HEK293T (cell line): ENCODE measurements at regions not wholly inside any gene's neighbourhood (a gene's known extent, or its start where the extent isn't known, plus 50 kb on each side); places are given as distances from the start of the nearest gene placed in this dataset.

Source experiments
- CTCF ChIA-PET: fragments of 350-600 bp; formaldehyde crosslinking; extraction: SDS; loops from one replicate; lab custom pipeline; 2021; ENCODE audit warnings: antibody characterized with exemption, inconsistent platforms; lab: Yijun Ruan, JAX
- POLR2A ChIA-PET: fragments of 350-600 bp; formaldehyde crosslinking; extraction: SDS; loops from one replicate; lab custom pipeline; 2020; ENCODE audit warnings: antibody characterized with exemption, inconsistent platforms; lab: Yijun Ruan, JAX
- DNase-seq: peaks from one replicate; pipeline ENCODE4 v3.0.0; 2012; ENCODE audit warnings: mixed read lengths; ENCODE audit errors: extremely low spot score
- ARNT ChIP-seq: fragments of 450-650 bp; IDR thresholded peaks from 2 replicates; pipeline ENCODE4 v1.6.1; 2017; ENCODE audit warnings: mild to moderate bottlenecking
- BHLHE40 ChIP-seq: fragments of 450-650 bp; IDR thresholded peaks from 2 replicates; pipeline ENCODE4 v1.6.1; 2016; ENCODE audit warnings: mild to moderate bottlenecking, moderate library complexity, borderline replicate concordance
- CTBP1 ChIP-seq: fragments of 450-650 bp; IDR thresholded peaks from 2 replicates; pipeline ENCODE4 v1.6.1; 2016; ENCODE audit warnings: borderline replicate concordance
- ELF4 ChIP-seq: fragments of 450-650 bp; IDR thresholded peaks from 2 replicates; pipeline ENCODE4 v1.6.1; 2017; ENCODE audit warnings: antibody characterized with exemption
- FOXA1 ChIP-seq: fragments of 450-650 bp; IDR thresholded peaks from 2 replicates; pipeline ENCODE4 v1.6.1; 2016; ENCODE audit warnings: mild to moderate bottlenecking
- FOXK2 ChIP-seq: fragments of 450-650 bp; IDR thresholded peaks from 2 replicates; pipeline ENCODE4 v1.6.1; 2016; ENCODE audit warnings: mild to moderate bottlenecking
- FOXM1 ChIP-seq: fragments of 450-650 bp; IDR thresholded peaks from 2 replicates; pipeline ENCODE4 v1.6.1; 2017; ENCODE audit warnings: mild to moderate bottlenecking, borderline replicate concordance
- HDGF ChIP-seq: fragments of 450-650 bp; IDR thresholded peaks from 2 replicates; pipeline ENCODE4 v1.6.1; 2017; ENCODE audit warnings: antibody characterized with exemption, borderline replicate concordance
- L3MBTL2 ChIP-seq: fragments of 450-650 bp; conservative IDR thresholded peaks from 2 replicates; pipeline ENCODE4 v1.6.1; 2016; ENCODE audit warnings: mild to moderate bottlenecking
- LEF1 ChIP-seq: fragments of 450-650 bp; IDR thresholded peaks from 2 replicates; pipeline ENCODE4 v1.6.1; 2017; ENCODE audit warnings: mild to moderate bottlenecking, borderline replicate concordance
- NFRKB ChIP-seq: fragments of 450-650 bp; IDR thresholded peaks from 2 replicates; pipeline ENCODE4 v1.6.1; 2016; ENCODE audit warnings: mild to moderate bottlenecking, moderate library complexity
- SP1 ChIP-seq: fragments of 450-650 bp; IDR thresholded peaks from 2 replicates; pipeline ENCODE4 v1.6.1; 2017
- SUZ12 ChIP-seq: fragments of 450-650 bp; IDR thresholded peaks from 2 replicates; pipeline ENCODE4 v1.6.1; 2016; ENCODE audit warnings: mild to moderate bottlenecking
- TARDBP ChIP-seq: fragments of 450-650 bp; IDR thresholded peaks from 2 replicates; pipeline ENCODE4 v1.6.1; 2016
- ZNF384 ChIP-seq: fragments of 450-650 bp; IDR thresholded peaks from 2 replicates; pipeline ENCODE4 v1.6.1; 2016
- TF ChIP-seq, protein P1 (sequence below): fragments of 450-650 bp; IDR thresholded peaks from 2 replicates; pipeline ENCODE4 v1.6.1; 2016

DNA sequence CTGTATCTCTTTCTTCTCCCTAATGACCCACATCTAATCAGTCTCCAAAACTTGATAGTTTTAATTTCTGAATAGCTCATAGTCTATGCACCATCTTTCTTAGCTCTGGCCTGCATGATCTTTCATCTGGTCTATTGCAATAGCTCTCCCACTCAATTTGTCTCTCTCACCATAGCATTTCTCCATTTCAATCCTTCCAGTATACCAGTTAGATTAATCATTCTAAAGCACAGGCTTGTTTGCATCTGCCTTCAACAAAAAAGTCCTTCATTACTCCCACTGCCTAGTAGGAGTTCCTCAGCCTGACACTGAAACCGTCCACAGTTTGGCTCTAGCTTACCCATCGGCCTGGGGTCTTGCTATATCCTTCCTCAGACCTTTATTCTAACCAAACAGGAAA, 344.9 kb downstream of the ENC1 start:
- ChIA-PET POLR2A (no interaction called here), CTCF (interaction anchor here (0.6 kb wide), 1 partner anchor 11 kb away, joined by 3 read pairs; no protein-coding TSS in a partner anchor)
- no peak for DNase-seq
- TF ChIP-seq FOXA1 (no peak), ARNT (no peak), HDGF (no peak), SUZ12 (no peak), BHLHE40 (no peak), ZNF384 (no peak), CTBP1 (no peak), ELF4 (no peak), SP1 (no peak), L3MBTL2 (no peak)

DNA sequence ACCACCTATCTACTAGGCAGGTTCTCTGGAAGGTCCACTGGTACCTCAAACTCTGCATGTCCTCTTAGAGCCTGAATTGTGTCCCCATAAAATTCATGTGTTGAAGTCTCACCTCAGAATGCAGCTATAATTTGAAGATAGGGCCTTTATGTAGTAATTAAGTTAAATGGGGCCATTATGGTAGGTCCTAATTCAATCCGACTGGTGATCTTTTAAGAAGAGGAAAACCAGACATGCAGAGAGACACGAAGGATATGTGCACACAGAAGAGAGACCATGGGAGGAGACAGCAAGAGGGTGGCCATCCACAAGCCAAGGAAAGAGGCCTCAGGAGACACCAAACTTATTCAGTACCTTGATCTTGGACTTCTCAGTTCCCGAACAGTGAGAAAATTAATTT, 345.4 kb downstream of the ENC1 start:
- ChIA-PET POLR2A (no interaction called here), CTCF (no interaction called here)
- no peak for DNase-seq
- no peak for TF ChIP-seq ARNT
- TF ChIP-seq, protein P1, sequence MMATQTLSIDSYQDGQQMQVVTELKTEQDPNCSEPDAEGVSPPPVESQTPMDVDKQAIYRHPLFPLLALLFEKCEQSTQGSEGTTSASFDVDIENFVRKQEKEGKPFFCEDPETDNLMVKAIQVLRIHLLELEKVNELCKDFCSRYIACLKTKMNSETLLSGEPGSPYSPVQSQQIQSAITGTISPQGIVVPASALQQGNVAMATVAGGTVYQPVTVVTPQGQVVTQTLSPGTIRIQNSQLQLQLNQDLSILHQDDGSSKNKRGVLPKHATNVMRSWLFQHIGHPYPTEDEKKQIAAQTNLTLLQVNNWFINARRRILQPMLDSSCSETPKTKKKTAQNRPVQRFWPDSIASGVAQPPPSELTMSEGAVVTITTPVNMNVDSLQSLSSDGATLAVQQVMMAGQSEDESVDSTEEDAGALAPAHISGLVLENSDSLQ = no peak
- TF ChIP-seq L3MBTL2 = no peak
- TF ChIP-seq SP1 = no peak
- TF ChIP-seq BHLHE40 = no peak
- no peak for TF ChIP-seq TARDBP
- no peak for TF ChIP-seq FOXM1
- no peak for TF ChIP-seq CTBP1
- no peak for TF ChIP-seq HDGF
- TF ChIP-seq ELF4 = no peak
- TF ChIP-seq FOXK2 = no peak
- TF ChIP-seq NFRKB = no peak
- TF ChIP-seq ZNF384 = no peak
- TF ChIP-seq FOXA1 = no peak
- TF ChIP-seq SUZ12 = no peak
- TF ChIP-seq LEF1 = no peak

DNA sequence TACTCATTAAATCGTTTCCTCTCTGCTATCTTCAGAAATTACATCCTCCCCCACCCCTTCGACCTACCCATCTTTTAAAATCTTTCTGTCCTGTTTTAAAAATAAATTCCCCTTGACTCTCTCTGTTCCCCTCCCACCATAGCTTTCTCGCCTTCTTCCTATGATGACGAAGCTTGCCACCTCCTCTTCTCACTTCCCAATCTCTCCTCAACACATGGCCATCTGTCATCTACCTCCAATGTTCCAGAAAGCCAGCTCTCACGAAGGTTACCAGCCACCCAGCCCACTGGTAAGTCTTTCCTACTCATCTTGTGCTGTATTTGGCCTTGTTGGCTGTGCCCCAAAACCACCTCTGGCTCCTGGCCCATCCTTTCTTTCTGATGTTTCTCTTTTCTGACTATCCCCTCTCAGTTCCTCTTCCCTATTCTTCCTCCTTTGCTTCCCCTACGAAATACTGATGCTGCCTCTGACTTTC, 346.3 kb downstream of the ENC1 start:
- CTCF ChIA-PET = no interaction called here
- TF ChIP-seq LEF1 = no peak
- no peak for TF ChIP-seq ELF4
- TF ChIP-seq HDGF = no peak
- TF ChIP-seq L3MBTL2 = no peak
- no peak for TF ChIP-seq CTBP1
- no peak for TF ChIP-seq TARDBP
- TF ChIP-seq SUZ12 = no peak
- no peak for TF ChIP-seq SP1

DNA sequence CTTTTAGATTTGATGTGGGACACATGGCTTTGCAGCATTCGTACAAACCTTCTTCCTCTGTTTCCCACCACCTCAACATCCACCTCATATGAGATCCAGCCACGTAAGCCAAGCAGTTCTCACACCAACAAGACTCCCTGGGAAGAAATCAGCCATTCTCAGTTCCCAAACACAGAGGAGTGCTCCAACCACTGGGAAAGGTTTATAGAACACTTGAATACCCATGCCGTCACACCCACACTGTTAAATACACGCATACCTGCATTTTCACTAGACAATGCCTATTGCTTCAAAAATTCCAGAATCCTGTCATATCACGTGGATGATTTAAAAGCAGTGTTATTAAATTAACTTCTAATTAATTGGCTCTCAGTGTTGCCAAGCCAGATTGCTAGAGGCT, 347.3 kb downstream of the ENC1 start:
- ChIA-PET CTCF (interaction anchor here (0.7 kb wide), 1 partner anchor 93 kb away, joined by 3 read pairs; no protein-coding TSS in a partner anchor), POLR2A (no interaction called here)
- DNase-seq = no peak
- TF ChIP-seq FOXK2 = no peak
- no peak for TF ChIP-seq ARNT
- TF ChIP-seq L3MBTL2 = no peak
- TF ChIP-seq BHLHE40 = no peak
- TF ChIP-seq SP1 = no peak
- no peak for TF ChIP-seq LEF1
- no peak for TF ChIP-seq ELF4
- no peak for TF ChIP-seq SUZ12
- no peak for TF ChIP-seq CTBP1
- no peak for TF ChIP-seq FOXM1
- no peak for TF ChIP-seq ZNF384
- TF ChIP-seq FOXA1 = no peak
- no peak for TF ChIP-seq TARDBP
- TF ChIP-seq HDGF = no peak
- TF ChIP-seq, protein P1 = no peak
- no peak for TF ChIP-seq NFRKB

More for the DNA sequence above, 346.3 kb downstream of the ENC1 start:
- POLR2A ChIA-PET = no interaction called here
- no peak for DNase-seq

DNA sequence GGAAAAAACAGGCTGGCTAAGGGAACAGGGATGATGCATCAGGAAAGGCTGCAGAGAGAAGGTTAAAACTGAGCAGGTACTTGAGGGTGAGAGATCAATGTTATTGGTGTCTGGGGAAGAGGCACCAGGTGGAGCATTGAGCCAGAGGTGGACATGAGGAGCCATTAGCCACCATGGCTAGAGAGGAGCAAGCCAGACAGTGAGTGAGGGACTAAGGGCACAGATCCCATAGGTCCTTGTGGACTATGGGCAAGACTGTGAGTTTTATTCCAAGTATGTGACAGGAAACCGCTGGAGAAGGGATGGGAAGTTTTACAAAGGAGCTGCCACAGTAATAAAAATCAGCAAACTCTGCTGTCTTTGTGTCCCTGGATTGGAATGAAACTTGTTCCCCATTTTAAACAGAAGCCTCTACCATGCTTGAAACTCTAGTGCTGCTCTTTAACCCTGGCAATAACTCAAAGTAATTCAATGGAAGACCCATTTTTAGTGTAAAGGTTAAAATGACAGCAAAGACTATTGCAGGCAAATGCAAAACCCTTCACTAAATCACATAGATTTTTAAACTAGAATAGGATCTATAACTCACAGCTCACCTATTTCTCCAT, 349.8 kb downstream of the ENC1 start:
- ChIA-PET POLR2A (no interaction called here), CTCF (no interaction called here)
- TF ChIP-seq FOXA1 = no peak
- no peak for TF ChIP-seq ARNT
- no peak for TF ChIP-seq LEF1
- TF ChIP-seq FOXM1 = no peak
- no peak for TF ChIP-seq ELF4
- no peak for TF ChIP-seq SUZ12
- no peak for DNase-seq

DNA sequence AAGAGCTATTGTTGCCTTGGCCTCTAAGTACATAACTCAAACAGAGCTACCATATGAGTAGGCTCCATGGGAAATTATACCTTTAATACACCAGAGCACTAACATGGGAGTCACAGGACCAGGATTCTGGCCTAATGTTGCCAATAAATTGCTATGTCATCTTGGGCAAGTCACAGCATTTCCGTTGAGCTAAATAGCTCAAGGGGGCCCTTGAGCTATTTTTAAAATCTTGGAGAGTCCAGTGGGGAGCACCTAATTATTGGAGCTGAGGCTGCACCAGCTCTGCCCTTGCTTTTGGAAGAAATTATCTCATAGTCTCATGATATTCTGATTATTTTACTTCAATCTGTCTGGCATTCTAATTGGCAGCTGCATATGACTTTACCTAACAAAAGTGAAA, 350.8 kb downstream of the ENC1 start:
- DNase-seq = no peak
- CTCF ChIA-PET = interaction anchor here (0.5 kb wide), 1 partner anchor 13 kb away, joined by 3 read pairs; no protein-coding TSS in a partner anchor
- POLR2A ChIA-PET = no interaction called here
- no peak for TF ChIP-seq FOXA1

DNA sequence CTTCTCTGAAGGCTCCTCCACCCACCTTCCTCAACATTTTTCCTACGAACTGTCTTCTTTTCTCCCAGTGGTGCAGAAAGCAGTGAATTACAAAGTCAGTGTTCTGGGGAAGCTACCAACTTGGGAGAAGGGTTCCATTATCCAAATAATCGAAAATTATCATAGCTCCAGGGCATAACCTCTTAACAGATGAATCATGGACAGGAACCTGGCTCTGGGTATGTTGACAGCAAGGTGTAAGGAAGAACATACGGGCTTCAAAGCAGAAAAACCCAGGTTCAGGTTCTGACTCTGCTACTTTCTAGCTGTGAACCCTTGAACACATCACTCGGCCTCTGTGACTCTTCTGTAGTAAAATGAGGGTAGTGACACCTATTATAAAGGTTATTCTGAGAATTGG, 351.3 kb downstream of the ENC1 start:
- ChIA-PET CTCF (interaction anchor here (0.5 kb wide), 1 partner anchor 13 kb away, joined by 3 read pairs; no protein-coding TSS in a partner anchor), POLR2A (no interaction called here)
- DNase-seq = no peak
- TF ChIP-seq L3MBTL2 = no peak
- no peak for TF ChIP-seq SP1
- no peak for TF ChIP-seq CTBP1
- TF ChIP-seq TARDBP = no peak
- no peak for TF ChIP-seq ARNT
- no peak for TF ChIP-seq FOXA1
- no peak for TF ChIP-seq LEF1
- TF ChIP-seq ZNF384 = no peak
- no peak for TF ChIP-seq FOXM1
- TF ChIP-seq ELF4 = no peak
- no peak for TF ChIP-seq BHLHE40
- no peak for TF ChIP-seq FOXK2
- TF ChIP-seq NFRKB = no peak
- no peak for TF ChIP-seq HDGF
- TF ChIP-seq, protein P1 = no peak
